Gastrocnemius medialis (tissue), 4 donors: ENCODE measurements at regions not wholly inside any gene's neighbourhood (a gene's known extent, or its start where the extent isn't known, plus 50 kb on each side); places are given as distances from the start of the nearest gene placed in this dataset.

ENCODE experiments used
- CTCF ChIP-seq, 5 experiments: fragments of 450-650 bp in 3 of 5; fragments of 200-600 bp in 2 of 5; sonication (generic) in 2 of 5; IDR thresholded peaks in 4 of 5; conservative IDR thresholded peaks in 1 of 5; 1 replicate in 4 of 5; 2 replicates in 1 of 5; pipeline ENCODE4 v1.5.1; 2016 to 2019; ENCODE audit warnings: antibody characterized with exemption in 5 of 5, mild to moderate bottlenecking in 3 of 5, moderate library complexity in 3 of 5
- POLR2A ChIP-seq, 2 donors: fragments of 450-650 bp; IDR thresholded peaks; one replicate each; pipeline ENCODE4 v1.6.1; 2017; ENCODE audit warnings: antibody characterized with exemption in 2 of 2, mild to moderate bottlenecking in 2 of 2, moderate library complexity in 2 of 2

GRCh38 chr13:80276371-80277289, 64.3 kb downstream of the SPRY2 start:
- TF ChIP-seq CTCF (IDR thresholded peaks at IDR 0.05 in 4 of 5, conservative IDR thresholded peaks at IDR 0.05 in 1 of 5) (no peak), POLR2A (IDR thresholded peaks at IDR 0.05) (no peak)
